Neural cell (in vitro differentiated cells): ENCODE measurements at regions not wholly inside any gene's neighbourhood (a gene's known extent, or its start where the extent isn't known, plus 50 kb on each side); places are given as distances from the start of the nearest gene placed in this dataset.

Experiments used
- EP300 ChIP-seq: fragments of 450-650 bp; conservative IDR thresholded peaks from 2 replicates; pipeline ENCODE4 v1.6.1; 2014; ENCODE audit warnings: antibody characterized with exemption, mild to moderate bottlenecking, moderate library complexity; ENCODE audit not compliant: poor library complexity, severe bottlenecking
- EZH2 ChIP-seq: fragments of 200-600, 300-800 bp; shearing (Covaris generic), sonication (generic); IDR thresholded peaks from 2 replicates; pipeline ENCODE4 v1.6.1; 2014; ENCODE audit warnings: antibody characterized with exemption, low read length, borderline replicate concordance, mild to moderate bottlenecking; ENCODE audit not compliant: insufficient read depth, poor library complexity, severe bottlenecking
- MXI1 ChIP-seq: fragments of 450-650 bp; conservative IDR thresholded peaks from 2 replicates; pipeline ENCODE4 v1.6.1; 2014; ENCODE audit warnings: antibody characterized with exemption, mild to moderate bottlenecking; ENCODE audit not compliant: poor library complexity, severe bottlenecking
- POLR2AphosphoS5 ChIP-seq: IDR thresholded peaks from 2 replicates; pipeline ENCODE4 v1.6.1; 2012
- RAD21 ChIP-seq: fragments of 450-650 bp; conservative IDR thresholded peaks from 2 replicates; pipeline ENCODE4 v1.6.1; 2014; ENCODE audit warnings: antibody characterized with exemption, mild to moderate bottlenecking, moderate library complexity
- SMC3 ChIP-seq: fragments of 450-650 bp; conservative IDR thresholded peaks from 2 replicates; pipeline ENCODE4 v1.6.1; 2014; ENCODE audit warnings: antibody characterized with exemption, mild to moderate bottlenecking, moderate library complexity; ENCODE audit not compliant: poor library complexity
- TAF1 ChIP-seq: IDR thresholded peaks from 2 replicates; pipeline ENCODE4 v1.6.1; 2012; ENCODE audit warnings: low read depth
- TF ChIP-seq, protein P1 (sequence below): fragments of 450-650 bp; IDR thresholded peaks from 2 replicates; pipeline ENCODE4 v1.5.1; 2014; ENCODE audit warnings: antibody characterized with exemption, mild to moderate bottlenecking, moderate library complexity; ENCODE audit not compliant: poor library complexity, severe bottlenecking
- TF ChIP-seq, protein P2 (sequence below): IDR thresholded peaks from 2 replicates; pipeline ENCODE4 v1.6.1; 2012; ENCODE audit warnings: borderline replicate concordance

GRCh38 chr5:124908581-124909451 lies 162.4 kb upstream of the ZNF608 start:
- TF ChIP-seq, protein P1, sequence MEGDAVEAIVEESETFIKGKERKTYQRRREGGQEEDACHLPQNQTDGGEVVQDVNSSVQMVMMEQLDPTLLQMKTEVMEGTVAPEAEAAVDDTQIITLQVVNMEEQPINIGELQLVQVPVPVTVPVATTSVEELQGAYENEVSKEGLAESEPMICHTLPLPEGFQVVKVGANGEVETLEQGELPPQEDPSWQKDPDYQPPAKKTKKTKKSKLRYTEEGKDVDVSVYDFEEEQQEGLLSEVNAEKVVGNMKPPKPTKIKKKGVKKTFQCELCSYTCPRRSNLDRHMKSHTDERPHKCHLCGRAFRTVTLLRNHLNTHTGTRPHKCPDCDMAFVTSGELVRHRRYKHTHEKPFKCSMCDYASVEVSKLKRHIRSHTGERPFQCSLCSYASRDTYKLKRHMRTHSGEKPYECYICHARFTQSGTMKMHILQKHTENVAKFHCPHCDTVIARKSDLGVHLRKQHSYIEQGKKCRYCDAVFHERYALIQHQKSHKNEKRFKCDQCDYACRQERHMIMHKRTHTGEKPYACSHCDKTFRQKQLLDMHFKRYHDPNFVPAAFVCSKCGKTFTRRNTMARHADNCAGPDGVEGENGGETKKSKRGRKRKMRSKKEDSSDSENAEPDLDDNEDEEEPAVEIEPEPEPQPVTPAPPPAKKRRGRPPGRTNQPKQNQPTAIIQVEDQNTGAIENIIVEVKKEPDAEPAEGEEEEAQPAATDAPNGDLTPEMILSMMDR, result no peak
- TF ChIP-seq POLR2AphosphoS5 (no peak), EZH2 (no peak), EP300 (no peak), MXI1 (no peak), TAF1 (no peak), SMC3 (no peak), RAD21 (no peak)
- TF ChIP-seq, protein P2, sequence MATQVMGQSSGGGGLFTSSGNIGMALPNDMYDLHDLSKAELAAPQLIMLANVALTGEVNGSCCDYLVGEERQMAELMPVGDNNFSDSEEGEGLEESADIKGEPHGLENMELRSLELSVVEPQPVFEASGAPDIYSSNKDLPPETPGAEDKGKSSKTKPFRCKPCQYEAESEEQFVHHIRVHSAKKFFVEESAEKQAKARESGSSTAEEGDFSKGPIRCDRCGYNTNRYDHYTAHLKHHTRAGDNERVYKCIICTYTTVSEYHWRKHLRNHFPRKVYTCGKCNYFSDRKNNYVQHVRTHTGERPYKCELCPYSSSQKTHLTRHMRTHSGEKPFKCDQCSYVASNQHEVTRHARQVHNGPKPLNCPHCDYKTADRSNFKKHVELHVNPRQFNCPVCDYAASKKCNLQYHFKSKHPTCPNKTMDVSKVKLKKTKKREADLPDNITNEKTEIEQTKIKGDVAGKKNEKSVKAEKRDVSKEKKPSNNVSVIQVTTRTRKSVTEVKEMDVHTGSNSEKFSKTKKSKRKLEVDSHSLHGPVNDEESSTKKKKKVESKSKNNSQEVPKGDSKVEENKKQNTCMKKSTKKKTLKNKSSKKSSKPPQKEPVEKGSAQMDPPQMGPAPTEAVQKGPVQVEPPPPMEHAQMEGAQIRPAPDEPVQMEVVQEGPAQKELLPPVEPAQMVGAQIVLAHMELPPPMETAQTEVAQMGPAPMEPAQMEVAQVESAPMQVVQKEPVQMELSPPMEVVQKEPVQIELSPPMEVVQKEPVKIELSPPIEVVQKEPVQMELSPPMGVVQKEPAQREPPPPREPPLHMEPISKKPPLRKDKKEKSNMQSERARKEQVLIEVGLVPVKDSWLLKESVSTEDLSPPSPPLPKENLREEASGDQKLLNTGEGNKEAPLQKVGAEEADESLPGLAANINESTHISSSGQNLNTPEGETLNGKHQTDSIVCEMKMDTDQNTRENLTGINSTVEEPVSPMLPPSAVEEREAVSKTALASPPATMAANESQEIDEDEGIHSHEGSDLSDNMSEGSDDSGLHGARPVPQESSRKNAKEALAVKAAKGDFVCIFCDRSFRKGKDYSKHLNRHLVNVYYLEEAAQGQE, result no peak
